ENCODE measurements at regions not wholly inside any gene's neighbourhood (a gene's known extent, or its start where the extent isn't known, plus 50 kb on each side); places are given as distances from the start of the nearest gene placed in this dataset.

- TF ChIP-seq CTCF (conservative IDR thresholded peaks at IDR 0.05; ENCODE audit: low read length) (no peak), EZH2phosphoT487 (IDR thresholded peaks at IDR 0.05; ENCODE audit: borderline replicate concordance, low read depth, low read length) (no peak)
Observed at GRCh38 chr2:109675666-109676345, 61.6 kb downstream of the SOWAHC start.
